A549 (cell line): ENCODE measurements at regions not wholly inside any gene's neighbourhood (a gene's known extent, or its start where the extent isn't known, plus 50 kb on each side); places are given as distances from the start of the nearest gene placed in this dataset.
"Not testable (repeated sequence)": the region's sequence is repeated elsewhere in the genome, so short reads cannot be mapped to it uniquely, and the experiment has no call there.

Experiments
- CTCF ChIP-seq: fragments of >200 bp; sonication (Bioruptor Twin); formaldehyde crosslinking; IDR thresholded peaks from 3 replicates; pipeline ENCODE4 v1.5.1; 2016
- MAFK ChIP-seq: fragments of 450-650 bp; IDR thresholded peaks from 2 replicates; pipeline ENCODE4 v1.6.1; 2014; ENCODE audit not compliant: partially characterized antibody
- POLR2A ChIP-seq: IDR thresholded peaks from 2 replicates; pipeline ENCODE4 v1.6.1; 2012; ENCODE audit warnings: mild to moderate bottlenecking, low read length
- RAD21 ChIP-seq, 2 experiments: fragments of >200 bp in 1 of 2; sonication (Bioruptor Twin) in 1 of 2; formaldehyde crosslinking in 1 of 2; IDR thresholded peaks in 1 of 2; conservative IDR thresholded peaks in 1 of 2; 2 replicates in 1 of 2; 3 replicates in 1 of 2; pipeline ENCODE4 v1.6.1; 2012 to 2018; ENCODE audit warnings: inconsistent platforms in 1 of 2
- RARB ChIP-seq: fragments of 250-450 bp; sonication (Bioruptor Pico); IDR thresholded peaks from 2 replicates; pipeline ENCODE4 v1.8.0; 2021; ENCODE audit warnings: mild to moderate bottlenecking, moderate library complexity
- TF ChIP-seq, protein P1 (sequence below): fragments of 150-350 bp; IDR thresholded peaks from 2 replicates; pipeline ENCODE4 v1.6.1; 2014; ENCODE audit warnings: low read depth, mild to moderate bottlenecking, low read length

- TF ChIP-seq CTCF; RAD21 (conservative IDR thresholded peaks at IDR 0.05 in 1 of 2, IDR thresholded peaks at IDR 0.05 in 1 of 2); POLR2A; MAFK; RARB: not testable (repeated sequence)
- TF ChIP-seq, protein P1, sequence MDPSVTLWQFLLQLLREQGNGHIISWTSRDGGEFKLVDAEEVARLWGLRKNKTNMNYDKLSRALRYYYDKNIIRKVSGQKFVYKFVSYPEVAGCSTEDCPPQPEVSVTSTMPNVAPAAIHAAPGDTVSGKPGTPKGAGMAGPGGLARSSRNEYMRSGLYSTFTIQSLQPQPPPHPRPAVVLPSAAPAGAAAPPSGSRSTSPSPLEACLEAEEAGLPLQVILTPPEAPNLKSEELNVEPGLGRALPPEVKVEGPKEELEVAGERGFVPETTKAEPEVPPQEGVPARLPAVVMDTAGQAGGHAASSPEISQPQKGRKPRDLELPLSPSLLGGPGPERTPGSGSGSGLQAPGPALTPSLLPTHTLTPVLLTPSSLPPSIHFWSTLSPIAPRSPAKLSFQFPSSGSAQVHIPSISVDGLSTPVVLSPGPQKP = not testable (repeated sequence)
Observed at GRCh38 chr6:34640074-34640849, 56.3 kb downstream of the ILRUN start.
